Hepatocyte (in vitro differentiated cells): ENCODE measurements at regions not wholly inside any gene's neighbourhood (a gene's known extent, or its start where the extent isn't known, plus 50 kb on each side); places are given as distances from the start of the nearest gene placed in this dataset.

ENCODE experiments used
- DNase-seq: peaks from one replicate; pipeline ENCODE4 v3.0.0-alpha.2; 2016; ENCODE audit warnings: low spot score
- H2AFZ ChIP-seq: fragments of 200-600 bp; sonication (generic); 2 replicates; pipeline ENCODE4 v1.6.0; 2016; ENCODE audit warnings: antibody characterized with exemption, mild to moderate bottlenecking
- H3K27ac ChIP-seq: fragments of 200-600 bp; sonication (generic); 2 replicates; pipeline ENCODE4 v1.5.1; 2016; ENCODE audit warnings: mild to moderate bottlenecking
- H3K27me3 ChIP-seq: fragments of 200-600 bp; sonication (generic); 2 replicates; pipeline ENCODE4 v1.6.1; 2016
- H3K36me3 ChIP-seq: fragments of 200-600 bp; sonication (generic); replicated peaks from 2 replicates; pipeline ENCODE4 v1.5.1; 2016; ENCODE audit warnings: low read depth; ENCODE audit not compliant: insufficient read depth
- H3K4me1 ChIP-seq: fragments of 200-600 bp; sonication (generic); 2 replicates; pipeline ENCODE4 v1.5.1; 2016; ENCODE audit warnings: mild to moderate bottlenecking, moderate library complexity; ENCODE audit not compliant: insufficient read depth
- H3K4me2 ChIP-seq: fragments of 200-600 bp; sonication (generic); 2 replicates; pipeline ENCODE4 v1.6.0; 2016
- H3K4me3 ChIP-seq: fragments of 200-600 bp; sonication (generic); 2 replicates; pipeline ENCODE4 v1.5.1; 2016; ENCODE audit warnings: mild to moderate bottlenecking
- H3K79me2 ChIP-seq: fragments of 200-600 bp; sonication (generic); 2 replicates; pipeline ENCODE4 v1.6.0; 2017; ENCODE audit warnings: mild to moderate bottlenecking
- H3K9me2 ChIP-seq: fragments of 200-600 bp; sonication (generic); replicated peaks from 2 replicates; pipeline ENCODE4 v1.6.0; 2017; ENCODE audit warnings: mild to moderate bottlenecking; ENCODE audit not compliant: insufficient read depth
- H3K9me3 ChIP-seq: fragments of 200-600 bp; sonication (generic); 2 replicates; pipeline ENCODE4 v1.5.1; 2016; ENCODE audit warnings: low read depth, mild to moderate bottlenecking
- H4K20me1 ChIP-seq: fragments of 200-600 bp; sonication (generic); 2 replicates; pipeline ENCODE4 v1.6.0; 2016; ENCODE audit warnings: mild to moderate bottlenecking; ENCODE audit not compliant: insufficient read depth, poor library complexity, severe bottlenecking
- EZH2 ChIP-seq: fragments of 200-600 bp; sonication (generic); IDR thresholded peaks from 2 replicates; pipeline ENCODE4 v1.6.1; 2016; ENCODE audit warnings: antibody characterized with exemption, mild to moderate bottlenecking, borderline replicate concordance
- EZH2phosphoT487 ChIP-seq: fragments of 200-600 bp; sonication (generic); IDR thresholded peaks from one replicate; pipeline ENCODE4 v1.6.1; 2018; ENCODE audit warnings: antibody characterized with exemption, mild to moderate bottlenecking, low read depth, moderate library complexity; ENCODE audit not compliant: unreplicated experiment, severe bottlenecking
- WGBS: methylation state at CpG from one replicate; pipeline ENCODE4 v1.1.6; 2016; ENCODE audit warnings: low lambda C conversion rate; ENCODE audit errors: missing lambda C conversion rate; 5-methylcytosine and 5-hydroxymethylcytosine counted together
- TF ChIP-seq, protein P1 (sequence below): fragments of 200-600 bp; sonication (generic); IDR thresholded peaks from 2 replicates; pipeline ENCODE4 v1.5.1; 2016; ENCODE audit warnings: antibody characterized with exemption, mild to moderate bottlenecking; ENCODE audit not compliant: poor library complexity

DNA sequence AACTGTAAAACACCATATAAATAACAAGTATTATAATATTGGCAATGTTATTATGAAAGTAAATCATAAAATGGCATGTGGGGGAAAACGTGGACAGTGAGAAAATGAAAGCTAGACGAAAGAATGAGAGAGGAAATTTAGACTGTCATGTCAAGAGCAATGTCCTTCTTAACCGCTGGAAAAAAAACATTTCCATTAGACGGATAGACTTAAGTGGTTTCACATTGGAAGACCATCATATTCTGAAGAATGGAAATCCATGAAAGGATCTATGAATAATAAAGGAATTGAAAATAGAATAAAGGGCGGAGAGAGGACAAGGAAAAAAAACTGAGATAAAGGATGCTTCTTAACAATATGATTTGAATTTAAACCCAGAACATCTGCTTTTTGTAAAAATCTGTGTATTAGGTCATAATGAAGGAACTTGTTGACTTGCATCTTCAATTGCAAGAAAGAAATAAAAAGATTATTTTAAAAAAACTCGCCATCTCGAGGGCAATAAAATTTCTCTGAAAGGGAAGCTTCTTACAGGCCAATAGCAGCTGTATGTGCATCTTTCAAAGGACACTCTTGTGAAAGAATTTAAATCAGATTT is 90.6 kb downstream of the SPRY2 start:
- Histone ChIP-seq H3K4me2 (no peak overlapping the region), H3K4me1 (no peaks in the 10 kb centered on the region), H4K20me1 (no peaks in the 10 kb centered on the region), H3K79me2 (no peaks in the 10 kb centered on the region), H2AFZ (no peak overlapping the region), H3K27me3 (no peaks in the 10 kb centered on the region), H3K9me2 (no peaks in the 10 kb centered on the region), H3K27ac (no peak overlapping the region), H3K9me3 (no peaks in the 10 kb centered on the region), H3K36me3 (no peaks in the 10 kb centered on the region), H3K4me3 (no peak overlapping the region)
- TF ChIP-seq EZH2phosphoT487 (no peak), EZH2 (no peak)
- TF ChIP-seq, protein P1, sequence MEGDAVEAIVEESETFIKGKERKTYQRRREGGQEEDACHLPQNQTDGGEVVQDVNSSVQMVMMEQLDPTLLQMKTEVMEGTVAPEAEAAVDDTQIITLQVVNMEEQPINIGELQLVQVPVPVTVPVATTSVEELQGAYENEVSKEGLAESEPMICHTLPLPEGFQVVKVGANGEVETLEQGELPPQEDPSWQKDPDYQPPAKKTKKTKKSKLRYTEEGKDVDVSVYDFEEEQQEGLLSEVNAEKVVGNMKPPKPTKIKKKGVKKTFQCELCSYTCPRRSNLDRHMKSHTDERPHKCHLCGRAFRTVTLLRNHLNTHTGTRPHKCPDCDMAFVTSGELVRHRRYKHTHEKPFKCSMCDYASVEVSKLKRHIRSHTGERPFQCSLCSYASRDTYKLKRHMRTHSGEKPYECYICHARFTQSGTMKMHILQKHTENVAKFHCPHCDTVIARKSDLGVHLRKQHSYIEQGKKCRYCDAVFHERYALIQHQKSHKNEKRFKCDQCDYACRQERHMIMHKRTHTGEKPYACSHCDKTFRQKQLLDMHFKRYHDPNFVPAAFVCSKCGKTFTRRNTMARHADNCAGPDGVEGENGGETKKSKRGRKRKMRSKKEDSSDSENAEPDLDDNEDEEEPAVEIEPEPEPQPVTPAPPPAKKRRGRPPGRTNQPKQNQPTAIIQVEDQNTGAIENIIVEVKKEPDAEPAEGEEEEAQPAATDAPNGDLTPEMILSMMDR = no peak
- DNase-seq = no peak
- 84% methylated on average over 7 of the region's 7 CpGs for WGBS

DNA sequence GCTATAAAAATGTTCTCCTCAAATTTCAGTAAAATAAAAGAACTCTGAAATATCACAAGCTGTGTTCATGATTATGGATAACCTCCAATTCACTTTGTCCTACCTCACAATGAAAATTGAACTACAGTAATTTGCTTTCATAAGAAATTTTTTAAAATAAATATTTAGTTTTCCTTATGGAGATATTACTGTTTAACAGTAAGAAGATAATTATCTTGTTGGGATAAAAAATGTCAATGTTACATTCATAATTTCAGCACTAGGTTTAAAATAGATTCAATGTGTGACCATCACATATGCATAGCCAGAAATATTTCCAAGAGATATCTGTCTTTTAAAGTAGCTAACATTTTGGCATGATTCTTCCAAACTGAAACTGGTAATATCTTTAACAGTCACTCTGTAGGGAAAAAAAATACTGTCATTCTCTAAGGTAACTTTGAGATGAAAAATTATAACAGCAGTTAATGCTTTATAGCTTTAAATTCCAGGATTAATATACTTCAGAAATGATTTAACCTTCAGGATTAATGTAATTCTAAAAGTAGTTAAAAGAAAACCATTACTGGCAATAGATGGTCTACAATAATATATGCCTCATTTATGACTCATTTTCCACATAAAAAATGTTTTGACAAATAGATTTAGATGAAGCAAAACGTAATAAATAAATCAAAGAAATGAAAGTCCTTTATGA is 91.3 kb downstream of the SPRY2 start:
- Histone ChIP-seq H3K4me3 (no peak overlapping the region), H3K9me2 (no peaks in the 10 kb centered on the region), H3K79me2 (no peaks in the 10 kb centered on the region), H3K27me3 (no peaks in the 10 kb centered on the region), H3K9me3 (no peaks in the 10 kb centered on the region), H4K20me1 (no peaks in the 10 kb centered on the region), H2AFZ (no peak overlapping the region), H3K27ac (no peak overlapping the region), H3K36me3 (no peaks in the 10 kb centered on the region), H3K4me2 (no peak overlapping the region), H3K4me1 (no peaks in the 10 kb centered on the region)
- TF ChIP-seq EZH2 (no peak), EZH2phosphoT487 (no peak)
- TF ChIP-seq, protein P1 = no peak
- WGBS = 87% methylated on average over 1 of the region's 1 CpG
- no peak for DNase-seq

DNA sequence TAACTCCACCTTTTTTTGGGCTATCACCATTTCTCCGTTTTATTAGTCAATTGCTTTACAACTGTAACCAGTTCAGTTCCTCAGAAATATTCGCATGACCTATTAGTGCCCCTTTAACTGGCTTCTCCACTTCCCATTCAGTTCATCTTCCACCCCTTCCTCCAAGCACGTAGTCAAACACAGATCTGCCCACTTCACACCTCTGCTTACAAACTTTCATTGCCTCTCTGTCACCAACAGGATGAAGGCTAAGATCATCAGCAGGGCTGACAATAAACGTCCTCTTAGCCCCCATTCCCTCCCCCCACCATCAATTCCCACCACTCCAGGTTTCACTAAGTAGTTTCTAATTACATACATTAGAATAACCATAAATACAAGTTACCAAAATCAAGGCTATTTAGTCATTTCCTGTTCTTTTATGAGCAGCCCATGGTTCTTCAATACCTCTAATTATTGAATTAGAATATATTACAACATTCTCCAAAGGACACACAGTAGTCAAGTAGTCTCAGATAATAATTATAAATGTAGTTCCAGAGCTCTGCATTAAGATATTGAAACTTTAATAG is 95.7 kb downstream of the SPRY2 start:
- Histone ChIP-seq H2AFZ (no peak overlapping the region), H3K9me2 (no peaks in the 10 kb centered on the region)

More for the DNA sequence above, 95.7 kb downstream of the SPRY2 start:
- no peak for DNase-seq
- H3K4me1 ChIP-seq = no peaks in the 10 kb centered on the region
- H3K27ac ChIP-seq = no peak overlapping the region
- H3K9me3 ChIP-seq = no peaks in the 10 kb centered on the region
- WGBS = 66% methylated on average over 4 of the region's 4 CpGs
- no peak for TF ChIP-seq EZH2phosphoT487
- TF ChIP-seq, protein P1 = no peak
- TF ChIP-seq EZH2 = no peak
- H3K27me3 ChIP-seq = no peaks in the 10 kb centered on the region
- H3K4me3 ChIP-seq = no peak overlapping the region
- no peaks in the 10 kb centered on the region for H3K79me2 ChIP-seq
- H3K36me3 ChIP-seq = no peaks in the 10 kb centered on the region
- no peak overlapping the region for H3K4me2 ChIP-seq
- H4K20me1 ChIP-seq = no peaks in the 10 kb centered on the region
